BJ (cell line): ENCODE measurements at regions not wholly inside any gene's neighbourhood (a gene's known extent, or its start where the extent isn't known, plus 50 kb on each side); places are given as distances from the start of the nearest gene placed in this dataset.
"Not testable (repeated sequence)": the region's sequence is repeated elsewhere in the genome, so short reads cannot be mapped to it uniquely, and the experiment has no call there.

Source experiments
- CTCF ChIA-PET: fragments of 350-600 bp; formaldehyde crosslinking; extraction: SDS; loops from one replicate; lab custom pipeline; 2021; ENCODE audit warnings: antibody characterized with exemption, inconsistent platforms; lab: Yijun Ruan, JAX
- POLR2A ChIA-PET: fragments of 300-600 bp; sonication (Branson Sonifier 250); formaldehyde crosslinking; extraction: SDS; loops from one replicate; lab custom pipeline; 2021; ENCODE audit warnings: antibody characterized with exemption; lab: Charles Lee
- DNase-seq: peaks from one replicate; pipeline ENCODE4 v3.0.0-alpha.2; 2011; ENCODE audit warnings: low read depth
- H3K27me3 ChIP-seq: 2 replicates; pipeline ENCODE4 v1.6.0; 2011; ENCODE audit warnings: low read length; ENCODE audit not compliant: control insufficient read depth, insufficient read depth
- H3K36me3 ChIP-seq: 2 replicates; pipeline ENCODE4 v1.5.1; 2011; ENCODE audit warnings: low read length; ENCODE audit not compliant: control insufficient read depth, insufficient read depth
- H3K4me3 ChIP-seq: 2 replicates; pipeline ENCODE4 v1.5.1; 2011; ENCODE audit warnings: low read depth, mild to moderate bottlenecking, control low read depth, low read length
- TF ChIP-seq, protein P1 (sequence below): IDR thresholded peaks from 2 replicates; pipeline ENCODE4 v1.5.1; 2011; ENCODE audit warnings: low read depth, mild to moderate bottlenecking, control low read depth, inconsistent platforms, low read length, moderate library complexity; ENCODE audit not compliant: insufficient read depth

DNA sequence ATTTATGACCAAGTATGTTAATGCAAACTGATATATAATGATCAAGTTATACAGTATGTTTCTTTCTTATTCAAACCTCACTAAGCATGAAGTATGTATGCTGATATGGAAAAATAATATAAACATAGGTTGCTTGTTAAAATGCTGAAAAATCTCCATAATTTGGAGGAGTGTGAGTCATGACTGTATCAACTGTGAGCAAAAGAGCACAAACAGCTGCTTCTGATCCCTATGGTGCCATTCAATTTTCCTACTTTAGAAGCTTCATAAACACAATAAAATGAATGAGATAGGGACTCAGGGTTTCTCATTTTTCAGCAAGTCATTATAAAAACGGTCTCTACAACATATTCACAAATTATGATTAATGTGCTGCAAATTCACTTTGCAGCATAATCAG lies 129.9 kb upstream of the TFPI start:
- CTCF ChIA-PET = no interaction called here
- no peak for DNase-seq
- H3K36me3 ChIP-seq = no peaks in the 10 kb centered on the region
- TF ChIP-seq, protein P1, sequence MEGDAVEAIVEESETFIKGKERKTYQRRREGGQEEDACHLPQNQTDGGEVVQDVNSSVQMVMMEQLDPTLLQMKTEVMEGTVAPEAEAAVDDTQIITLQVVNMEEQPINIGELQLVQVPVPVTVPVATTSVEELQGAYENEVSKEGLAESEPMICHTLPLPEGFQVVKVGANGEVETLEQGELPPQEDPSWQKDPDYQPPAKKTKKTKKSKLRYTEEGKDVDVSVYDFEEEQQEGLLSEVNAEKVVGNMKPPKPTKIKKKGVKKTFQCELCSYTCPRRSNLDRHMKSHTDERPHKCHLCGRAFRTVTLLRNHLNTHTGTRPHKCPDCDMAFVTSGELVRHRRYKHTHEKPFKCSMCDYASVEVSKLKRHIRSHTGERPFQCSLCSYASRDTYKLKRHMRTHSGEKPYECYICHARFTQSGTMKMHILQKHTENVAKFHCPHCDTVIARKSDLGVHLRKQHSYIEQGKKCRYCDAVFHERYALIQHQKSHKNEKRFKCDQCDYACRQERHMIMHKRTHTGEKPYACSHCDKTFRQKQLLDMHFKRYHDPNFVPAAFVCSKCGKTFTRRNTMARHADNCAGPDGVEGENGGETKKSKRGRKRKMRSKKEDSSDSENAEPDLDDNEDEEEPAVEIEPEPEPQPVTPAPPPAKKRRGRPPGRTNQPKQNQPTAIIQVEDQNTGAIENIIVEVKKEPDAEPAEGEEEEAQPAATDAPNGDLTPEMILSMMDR = no peak
- no peak overlapping the region for H3K4me3 ChIP-seq
- H3K27me3 ChIP-seq = no peaks in the 10 kb centered on the region
- POLR2A ChIA-PET = no interaction called here

DNA sequence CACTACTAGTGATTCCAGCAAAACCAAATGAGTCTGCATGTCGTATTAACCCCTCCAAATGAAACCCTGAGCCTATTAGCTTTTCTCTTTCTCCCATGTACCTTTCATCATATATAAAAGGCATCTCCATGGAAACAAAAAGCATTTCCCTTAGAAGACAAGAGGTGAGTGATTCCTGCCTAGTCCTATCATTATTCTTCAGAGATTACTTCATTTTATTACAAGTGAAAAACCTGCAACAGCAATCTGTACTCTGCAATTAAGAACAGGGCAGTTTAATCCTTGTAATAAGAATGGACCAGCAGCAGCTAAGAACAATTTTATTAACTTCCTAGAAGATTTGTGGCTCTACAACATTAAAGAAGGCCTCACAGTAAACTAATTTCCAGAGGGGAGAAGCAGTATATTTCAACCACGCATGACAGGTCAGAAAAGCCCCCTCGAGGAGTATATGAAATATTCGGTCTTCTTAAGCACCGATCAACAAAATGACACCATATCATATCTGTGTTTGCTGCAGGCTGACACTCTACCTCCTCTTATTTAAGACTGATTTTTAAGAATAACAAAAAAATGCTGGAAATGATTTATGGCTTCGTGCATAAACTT lies 132.3 kb upstream of the TFPI start:
- ChIA-PET CTCF (no interaction called here), POLR2A (no interaction called here)
- H3K4me3 ChIP-seq = no peak overlapping the region
- TF ChIP-seq, protein P1 = no peak
- H3K36me3 ChIP-seq = no peaks in the 10 kb centered on the region
- no peak for DNase-seq
- H3K27me3 ChIP-seq = no peaks in the 10 kb centered on the region

DNA sequence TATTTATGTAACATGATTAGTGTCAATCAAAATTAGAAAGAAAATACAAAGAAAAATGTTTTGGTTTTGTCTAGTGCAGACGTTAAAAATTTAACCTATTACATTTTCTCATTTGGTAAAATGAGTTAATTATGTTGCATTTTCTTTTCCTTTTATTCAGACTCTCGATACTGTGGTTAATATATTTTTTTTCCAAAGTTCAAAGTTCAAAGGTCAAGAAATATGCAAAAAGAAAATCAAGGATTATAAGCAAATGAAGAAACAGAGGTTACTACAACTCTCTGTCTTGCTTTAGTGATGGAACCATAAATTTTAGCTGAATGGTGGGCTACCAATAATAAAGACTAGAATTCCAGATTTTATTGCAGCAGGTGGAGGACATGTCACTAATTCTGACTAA lies 133.3 kb upstream of the TFPI start:
- ChIA-PET CTCF (no interaction called here), POLR2A (no interaction called here)
- Histone ChIP-seq H3K4me3 (no peak overlapping the region), H3K27me3 (no peaks in the 10 kb centered on the region), H3K36me3 (no peaks in the 10 kb centered on the region)
- TF ChIP-seq, protein P1 = no peak
- DNase-seq = no peak

DNA sequence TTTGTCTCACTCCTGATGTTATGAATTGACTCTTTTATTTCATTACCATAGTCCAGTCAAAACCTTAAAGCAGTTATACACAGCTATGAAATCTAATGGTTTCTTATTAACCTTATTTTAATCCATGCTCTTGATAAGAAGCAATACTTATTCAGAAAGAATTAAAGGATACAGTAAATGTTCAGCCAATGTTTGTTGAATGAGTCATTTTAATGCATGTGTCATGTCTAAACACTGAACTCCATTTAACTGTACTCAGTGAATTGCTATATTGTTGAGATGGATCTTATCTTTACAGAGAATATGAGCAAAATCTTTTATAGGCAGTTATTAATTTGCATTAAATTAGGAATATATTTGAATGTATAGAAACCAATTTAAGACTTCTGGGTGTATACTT lies 135.1 kb upstream of the TFPI start:
- H3K4me3 ChIP-seq = no peak overlapping the region
- ChIA-PET CTCF (no interaction called here), POLR2A (no interaction called here)
- H3K27me3 ChIP-seq = no peaks in the 10 kb centered on the region
- H3K36me3 ChIP-seq = no peaks in the 10 kb centered on the region
- DNase-seq = peak; percentile 5
- TF ChIP-seq, protein P1 = no peak

DNA sequence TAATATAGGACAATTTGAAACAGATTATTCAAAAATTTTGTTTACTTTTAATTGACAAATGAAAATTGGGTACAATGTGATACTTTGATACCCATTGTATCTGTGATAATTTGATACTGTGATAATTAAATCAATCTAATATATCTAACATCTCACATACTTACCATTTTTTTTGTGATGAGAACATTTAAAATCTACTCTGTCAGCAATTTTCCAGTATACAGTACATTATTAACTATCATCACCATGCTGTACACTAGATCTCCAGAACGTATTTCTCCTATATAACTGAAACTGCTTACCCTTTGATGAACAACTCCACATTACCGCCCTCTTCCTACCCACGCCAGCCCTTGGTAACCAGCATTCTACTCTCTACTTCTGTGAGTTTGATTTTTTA lies 139.7 kb upstream of the TFPI start:
- Histone ChIP-seq H3K4me3 (no peak overlapping the region), H3K27me3 (no peaks in the 10 kb centered on the region), H3K36me3 (no peaks in the 10 kb centered on the region)
- DNase-seq = no peak
- POLR2A ChIA-PET = no interaction called here
- TF ChIP-seq, protein P1 = no peak
- CTCF ChIA-PET = no interaction called here

DNA sequence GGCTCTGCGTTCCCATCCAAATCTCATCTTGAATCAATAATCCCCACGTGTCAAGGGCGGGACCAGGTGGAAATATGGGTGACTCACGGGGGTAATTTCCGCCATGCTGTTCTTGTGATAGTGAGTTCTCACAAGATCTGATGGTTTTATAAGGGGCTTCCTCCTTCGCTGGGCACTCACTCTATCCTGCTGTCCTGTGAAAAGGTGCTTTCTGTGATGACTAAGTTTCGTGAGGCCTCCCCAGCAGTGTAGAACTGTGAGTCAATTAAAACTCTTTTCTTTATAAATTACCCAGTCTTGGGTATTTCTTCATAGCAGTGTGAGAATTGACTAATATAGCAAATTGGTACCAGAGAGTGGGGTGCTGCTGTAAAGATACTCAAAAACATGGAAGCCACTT lies 142.4 kb upstream of the TFPI start:
- H3K4me3 ChIP-seq, H3K27me3 ChIP-seq, DNase-seq, CTCF ChIA-PET, POLR2A ChIA-PET, H3K36me3 ChIP-seq: not testable (repeated sequence)
